ENCODE measurements at regions not wholly inside any gene's neighbourhood (a gene's known extent, or its start where the extent isn't known, plus 50 kb on each side); places are given as distances from the start of the nearest gene placed in this dataset.

GRCh38 chr2:150165988-150166312 is 321.5 kb downstream of the RND3 start:
- Mint-ChIP-seq H3K9me3 (peaks cover 2 to 16% (median 5%) of the 10 kb centered on the region in 11 donors), H3K27ac (no peak overlapping the region), H3K4me3 (no peak overlapping the region), H3K36me3 (no peaks in the 10 kb centered on the region), H3K4me1 (no peaks in the 10 kb centered on the region), H3K27me3 (peaks cover 0 to 8% (median 0%) of the 10 kb centered on the region in 5 donors)
- H3K27me3 ChIP-seq (ENCODE audit: control insufficient read depth in 2 of 2, insufficient read depth in 2 of 2, low read length in 2 of 2), result no peaks in the 10 kb centered on the region
- ATAC-seq, result no peak
- H3K9me3 ChIP-seq (ENCODE audit: control insufficient read depth in 2 of 3, low read length in 3 of 3), result no peaks in the 10 kb centered on the region
- no peak for DNase-seq
- H3K27ac ChIP-seq (ENCODE audit: low read depth, low read length), result no peak overlapping the region
- intact Hi-C loops (cut with micrococcal nuclease), result no loop called here
- CTCF ChIA-PET, result no interaction called here
- no peaks in the 10 kb centered on the region for H3K36me3 ChIP-seq (ENCODE audit: control insufficient read depth in 2 of 3, insufficient read depth in 3 of 3, low read length in 3 of 3)
- H3K4me1 ChIP-seq (ENCODE audit: control insufficient read depth in 2 of 2, insufficient read depth in 2 of 2, low read length in 2 of 2), result no peaks in the 10 kb centered on the region
- POLR2A ChIA-PET, result no interaction called here
- no peak overlapping the region for H3K4me3 ChIP-seq (ENCODE audit: low read length)

GRCh38 chr2:150165442-150165841 is 322.0 kb downstream of the RND3 start:
- Mint-ChIP-seq H3K36me3 (no peaks in the 10 kb centered on the region), H3K27ac (no peak overlapping the region), H3K4me3 (no peak overlapping the region), H3K4me1 (no peaks in the 10 kb centered on the region), H3K9me3 (peaks cover 0 to 17% (median 5%) of the 10 kb centered on the region in 11 donors), H3K27me3 (peaks cover 0 to 8% (median 0%) of the 10 kb centered on the region in 5 donors)
- Histone ChIP-seq H3K36me3 (ENCODE audit: control insufficient read depth in 2 of 3, insufficient read depth in 3 of 3, low read length in 3 of 3) (no peaks in the 10 kb centered on the region), H3K4me1 (ENCODE audit: control insufficient read depth in 2 of 2, insufficient read depth in 2 of 2, low read length in 2 of 2) (no peaks in the 10 kb centered on the region), H3K4me3 (ENCODE audit: low read length) (no peak overlapping the region), H3K27me3 (ENCODE audit: control insufficient read depth in 2 of 2, insufficient read depth in 2 of 2, low read length in 2 of 2) (no peaks in the 10 kb centered on the region), H3K9me3 (ENCODE audit: control insufficient read depth in 2 of 3, low read length in 3 of 3) (no peaks in the 10 kb centered on the region), H3K27ac (ENCODE audit: low read depth, low read length) (no peak overlapping the region)
- ChIA-PET POLR2A (no interaction called here), CTCF (no interaction called here)
- intact Hi-C loops (cut with micrococcal nuclease), result no loop called here
- no peak for ATAC-seq
- no peak for DNase-seq

GRCh38 chr2:150162241-150162942 is 325.1 kb downstream of the RND3 start:
- Histone ChIP-seq H3K27me3 (ENCODE audit: control insufficient read depth in 2 of 2, insufficient read depth in 2 of 2, low read length in 2 of 2) (no peaks in the 10 kb centered on the region), H3K9me3 (ENCODE audit: control insufficient read depth in 2 of 3, low read length in 3 of 3) (no peaks in the 10 kb centered on the region), H3K4me1 (ENCODE audit: control insufficient read depth in 2 of 2, insufficient read depth in 2 of 2, low read length in 2 of 2) (no peaks in the 10 kb centered on the region), H3K4me3 (ENCODE audit: low read length) (no peak overlapping the region), H3K36me3 (ENCODE audit: control insufficient read depth in 2 of 3, insufficient read depth in 3 of 3, low read length in 3 of 3) (no peaks in the 10 kb centered on the region), H3K27ac (ENCODE audit: low read depth, low read length) (no peak overlapping the region)
- Mint-ChIP-seq H3K27ac (no peak overlapping the region), H3K4me1 (no peaks in the 10 kb centered on the region), H3K4me3 (no peak overlapping the region), H3K36me3 (no peaks in the 10 kb centered on the region), H3K9me3 (peaks cover 0 to 11% (median 0%) of the 10 kb centered on the region in 11 donors), H3K27me3 (peaks cover 0 to 8% (median 0%) of the 10 kb centered on the region in 5 donors)
- DNase-seq (no peak), ATAC-seq (no peak)
- CTCF ChIA-PET, result no interaction called here
- intact Hi-C loops (cut with micrococcal nuclease), result no loop called here
- POLR2A ChIA-PET, result no interaction called here

GRCh38 chr2:150160058-150160457 is 327.4 kb downstream of the RND3 start:
- Mint-ChIP-seq H3K27me3 (peaks cover 0 to 8% (median 0%) of the 10 kb centered on the region in 5 donors), H3K4me3 (no peak overlapping the region), H3K36me3 (no peaks in the 10 kb centered on the region), H3K27ac (no peak overlapping the region), H3K9me3 (peaks cover 0 to 11% (median 0%) of the 10 kb centered on the region in 11 donors), H3K4me1 (no peaks in the 10 kb centered on the region)
- ChIA-PET POLR2A (no interaction called here), CTCF (no interaction called here)
- Histone ChIP-seq H3K4me1 (ENCODE audit: control insufficient read depth in 2 of 2, insufficient read depth in 2 of 2, low read length in 2 of 2) (no peaks in the 10 kb centered on the region), H3K27ac (ENCODE audit: low read depth, low read length) (no peak overlapping the region), H3K27me3 (ENCODE audit: control insufficient read depth in 2 of 2, insufficient read depth in 2 of 2, low read length in 2 of 2) (no peaks in the 10 kb centered on the region), H3K4me3 (ENCODE audit: low read length) (no peak overlapping the region), H3K36me3 (ENCODE audit: control insufficient read depth in 2 of 3, insufficient read depth in 3 of 3, low read length in 3 of 3) (no peaks in the 10 kb centered on the region), H3K9me3 (ENCODE audit: control insufficient read depth in 2 of 3, low read length in 3 of 3) (no peaks in the 10 kb centered on the region)
- ATAC-seq (no peak), DNase-seq (no peak)
- intact Hi-C loops (cut with micrococcal nuclease), result no loop called here

GRCh38 chr2:150159300-150159699 is 328.2 kb downstream of the RND3 start:
- intact Hi-C loops (cut with micrococcal nuclease), result no loop called here
- peaks cover 0 to 11% (median 0%) of the 10 kb centered on the region in 11 donors for H3K9me3 Mint-ChIP-seq
- no peaks in the 10 kb centered on the region for H3K36me3 Mint-ChIP-seq
- no peak overlapping the region for H3K27ac Mint-ChIP-seq
- peaks cover 0 to 8% (median 0%) of the 10 kb centered on the region in 5 donors for H3K27me3 Mint-ChIP-seq
- POLR2A ChIA-PET, result no interaction called here
- Histone ChIP-seq H3K9me3 (ENCODE audit: control insufficient read depth in 2 of 3, low read length in 3 of 3) (no peaks in the 10 kb centered on the region), H3K27me3 (ENCODE audit: control insufficient read depth in 2 of 2, insufficient read depth in 2 of 2, low read length in 2 of 2) (no peaks in the 10 kb centered on the region), H3K4me3 (ENCODE audit: low read length) (no peak overlapping the region), H3K36me3 (ENCODE audit: control insufficient read depth in 2 of 3, insufficient read depth in 3 of 3, low read length in 3 of 3) (no peaks in the 10 kb centered on the region), H3K27ac (ENCODE audit: low read depth, low read length) (no peak overlapping the region), H3K4me1 (ENCODE audit: control insufficient read depth in 2 of 2, insufficient read depth in 2 of 2, low read length in 2 of 2) (no peaks in the 10 kb centered on the region)
- H3K4me3 Mint-ChIP-seq, result no peak overlapping the region
- no peak for ATAC-seq
- DNase-seq, result no peak
- CTCF ChIA-PET, result no interaction called here
- H3K4me1 Mint-ChIP-seq, result no peaks in the 10 kb centered on the region

- Histone ChIP-seq H3K9me3 (ENCODE audit: control insufficient read depth in 2 of 3, low read length in 3 of 3) (no peaks in the 10 kb centered on the region), H3K27ac (ENCODE audit: low read depth, low read length) (no peak overlapping the region), H3K36me3 (ENCODE audit: control insufficient read depth in 2 of 3, insufficient read depth in 3 of 3, low read length in 3 of 3) (no peaks in the 10 kb centered on the region), H3K4me3 (ENCODE audit: low read length) (no peak overlapping the region), H3K4me1 (ENCODE audit: control insufficient read depth in 2 of 2, insufficient read depth in 2 of 2, low read length in 2 of 2) (no peaks in the 10 kb centered on the region), H3K27me3 (ENCODE audit: control insufficient read depth in 2 of 2, insufficient read depth in 2 of 2, low read length in 2 of 2) (no peaks in the 10 kb centered on the region)
- Mint-ChIP-seq H3K27me3 (no peaks in the 10 kb centered on the region), H3K9me3 (peaks cover 0 to 3% (median 0%) of the 10 kb centered on the region in 11 donors), H3K27ac (no peak overlapping the region), H3K4me3 (no peak overlapping the region), H3K36me3 (no peaks in the 10 kb centered on the region), H3K4me1 (no peaks in the 10 kb centered on the region)
- ATAC-seq (no peak), DNase-seq (no peak)
- ChIA-PET CTCF (no interaction called here), POLR2A (no interaction called here)
- intact Hi-C loops (cut with micrococcal nuclease), result no loop called here
Measured at GRCh38 chr2:150156876-150157275, 330.6 kb downstream of the RND3 start.

GRCh38 chr2:150156415-150156814 is 331.1 kb downstream of the RND3 start:
- POLR2A ChIA-PET, result no interaction called here

More at GRCh38 chr2:150156415-150156814, 331.1 kb downstream of the RND3 start:
- no peaks in the 10 kb centered on the region for H3K4me1 ChIP-seq (ENCODE audit: control insufficient read depth in 2 of 2, insufficient read depth in 2 of 2, low read length in 2 of 2)
- H3K27me3 Mint-ChIP-seq, result no peaks in the 10 kb centered on the region
- DNase-seq (no peak), ATAC-seq (no peak)
- no peaks in the 10 kb centered on the region for H3K4me1 Mint-ChIP-seq
- no peaks in the 10 kb centered on the region for H3K9me3 ChIP-seq (ENCODE audit: control insufficient read depth in 2 of 3, low read length in 3 of 3)
- H3K36me3 Mint-ChIP-seq, result no peaks in the 10 kb centered on the region
- intact Hi-C loops (cut with micrococcal nuclease), result no loop called here
- CTCF ChIA-PET, result no interaction called here
- H3K27me3 ChIP-seq (ENCODE audit: control insufficient read depth in 2 of 2, insufficient read depth in 2 of 2, low read length in 2 of 2), result no peaks in the 10 kb centered on the region
- no peak overlapping the region for H3K4me3 ChIP-seq (ENCODE audit: low read length)
- peaks cover 0 to 3% (median 0%) of the 10 kb centered on the region in 11 donors for H3K9me3 Mint-ChIP-seq
- no peak overlapping the region for H3K4me3 Mint-ChIP-seq
- no peak overlapping the region for H3K27ac Mint-ChIP-seq
- no peaks in the 10 kb centered on the region for H3K36me3 ChIP-seq (ENCODE audit: control insufficient read depth in 2 of 3, insufficient read depth in 3 of 3, low read length in 3 of 3)
- no peak overlapping the region for H3K27ac ChIP-seq (ENCODE audit: low read depth, low read length)

All from naive thymus-derived CD4-positive, alpha-beta T cell (primary cell).